ENCODE measurements at regions not wholly inside any gene's neighbourhood (a gene's known extent, or its start where the extent isn't known, plus 50 kb on each side); places are given as distances from the start of the nearest gene placed in this dataset.
A peak's percentile ranks its signal among the peaks of the same experiment; 100 is the strongest.

DNA sequence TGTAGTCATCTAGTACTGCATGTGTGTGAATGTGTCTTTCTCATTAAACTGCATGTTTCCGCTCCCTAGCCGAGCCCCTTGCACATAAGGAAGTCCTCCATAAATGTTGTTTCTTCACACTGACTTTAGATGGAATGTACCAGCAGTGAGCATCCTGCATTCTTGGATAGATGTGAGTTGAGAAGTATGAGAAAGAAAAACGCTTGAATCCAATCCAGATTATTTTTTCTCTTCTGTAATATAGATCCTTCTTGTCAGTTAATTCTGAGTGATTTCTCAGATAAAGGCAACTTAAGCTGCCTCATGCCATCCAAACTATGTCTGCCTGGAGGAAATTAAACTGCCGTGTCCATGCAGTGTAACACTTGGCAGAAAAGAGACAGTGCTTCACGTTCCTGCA is 268.1 kb upstream of the ISX start:
- TF ChIP-seq, protein P1, sequence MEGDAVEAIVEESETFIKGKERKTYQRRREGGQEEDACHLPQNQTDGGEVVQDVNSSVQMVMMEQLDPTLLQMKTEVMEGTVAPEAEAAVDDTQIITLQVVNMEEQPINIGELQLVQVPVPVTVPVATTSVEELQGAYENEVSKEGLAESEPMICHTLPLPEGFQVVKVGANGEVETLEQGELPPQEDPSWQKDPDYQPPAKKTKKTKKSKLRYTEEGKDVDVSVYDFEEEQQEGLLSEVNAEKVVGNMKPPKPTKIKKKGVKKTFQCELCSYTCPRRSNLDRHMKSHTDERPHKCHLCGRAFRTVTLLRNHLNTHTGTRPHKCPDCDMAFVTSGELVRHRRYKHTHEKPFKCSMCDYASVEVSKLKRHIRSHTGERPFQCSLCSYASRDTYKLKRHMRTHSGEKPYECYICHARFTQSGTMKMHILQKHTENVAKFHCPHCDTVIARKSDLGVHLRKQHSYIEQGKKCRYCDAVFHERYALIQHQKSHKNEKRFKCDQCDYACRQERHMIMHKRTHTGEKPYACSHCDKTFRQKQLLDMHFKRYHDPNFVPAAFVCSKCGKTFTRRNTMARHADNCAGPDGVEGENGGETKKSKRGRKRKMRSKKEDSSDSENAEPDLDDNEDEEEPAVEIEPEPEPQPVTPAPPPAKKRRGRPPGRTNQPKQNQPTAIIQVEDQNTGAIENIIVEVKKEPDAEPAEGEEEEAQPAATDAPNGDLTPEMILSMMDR (IDR thresholded peaks at IDR 0.05; ENCODE audit: borderline replicate concordance, extremely low read depth, insufficient read depth) = no peak
- Histone ChIP-seq H3K9ac (ENCODE audit: low read length in 3 of 3) (no peak overlapping the region), H3K27me3 (ENCODE audit: control insufficient read depth, insufficient read depth, low read length) (no peaks in the 10 kb centered on the region), H3K36me3 (ENCODE audit: control insufficient read depth in 2 of 3, insufficient read depth in 3 of 3, low read length in 3 of 3) (no peaks in the 10 kb centered on the region), H3K27ac (ENCODE audit: low read depth in 2 of 2, low read length in 2 of 2) (no peak overlapping the region), H3K4me1 (ENCODE audit: control insufficient read depth in 2 of 3, insufficient read depth in 2 of 3, low read depth in 1 of 3, low read length in 3 of 3) (peaks cover 4 to 5% (median 4%) of the 10 kb centered on the region in 3 donors), H3K9me3 (ENCODE audit: control insufficient read depth in 2 of 3, insufficient read depth in 1 of 3, low read length in 3 of 3) (no peaks in the 10 kb centered on the region), H3K4me3 (ENCODE audit: low read length in 3 of 3) (no peak overlapping the region)
- FAIRE-seq = no peak
- intact Hi-C loops (cut with DNase I) = no loop called here
- DNase-seq = no peak

DNA sequence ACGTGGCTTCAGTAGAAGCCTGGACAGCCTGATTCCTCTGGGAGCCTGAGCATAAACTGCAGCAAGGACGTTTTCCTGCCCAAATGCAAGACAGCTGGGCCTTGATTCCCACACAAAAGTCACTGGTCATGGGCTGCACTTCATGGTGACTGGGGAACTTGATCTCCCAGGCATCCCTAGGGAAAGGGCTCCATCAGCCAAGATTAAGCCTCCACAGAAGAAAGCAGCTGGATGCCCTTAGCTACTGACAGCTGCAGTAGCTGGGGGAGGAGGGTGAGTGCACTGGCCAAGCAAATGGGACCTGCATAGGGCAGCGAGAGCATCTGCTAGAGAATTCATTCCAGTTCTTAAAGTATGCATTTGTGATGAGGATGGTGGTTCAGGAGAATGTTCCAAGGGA is 267.4 kb upstream of the ISX start:
- Histone ChIP-seq H3K9me3 (ENCODE audit: control insufficient read depth in 2 of 3, insufficient read depth in 1 of 3, low read length in 3 of 3) (no peaks in the 10 kb centered on the region), H3K27ac (ENCODE audit: low read depth in 2 of 2, low read length in 2 of 2) (no peak overlapping the region), H3K36me3 (ENCODE audit: control insufficient read depth in 2 of 3, insufficient read depth in 3 of 3, low read length in 3 of 3) (no peaks in the 10 kb centered on the region), H3K4me3 (ENCODE audit: low read length in 3 of 3) (no peak overlapping the region), H3K27me3 (ENCODE audit: control insufficient read depth, insufficient read depth, low read length) (no peaks in the 10 kb centered on the region), H3K4me1 (ENCODE audit: control insufficient read depth in 2 of 3, insufficient read depth in 2 of 3, low read depth in 1 of 3, low read length in 3 of 3) (peaks cover 4 to 5% (median 4%) of the 10 kb centered on the region in 3 donors), H3K9ac (ENCODE audit: low read length in 3 of 3) (no peak overlapping the region)
- FAIRE-seq (no peak), DNase-seq (peak; percentile 56 to 91 (median 74))
- intact Hi-C loops (cut with DNase I) = no loop called here
- TF ChIP-seq, protein P1 (IDR thresholded peaks at IDR 0.05; ENCODE audit: borderline replicate concordance, extremely low read depth, insufficient read depth) = no peak

DNA sequence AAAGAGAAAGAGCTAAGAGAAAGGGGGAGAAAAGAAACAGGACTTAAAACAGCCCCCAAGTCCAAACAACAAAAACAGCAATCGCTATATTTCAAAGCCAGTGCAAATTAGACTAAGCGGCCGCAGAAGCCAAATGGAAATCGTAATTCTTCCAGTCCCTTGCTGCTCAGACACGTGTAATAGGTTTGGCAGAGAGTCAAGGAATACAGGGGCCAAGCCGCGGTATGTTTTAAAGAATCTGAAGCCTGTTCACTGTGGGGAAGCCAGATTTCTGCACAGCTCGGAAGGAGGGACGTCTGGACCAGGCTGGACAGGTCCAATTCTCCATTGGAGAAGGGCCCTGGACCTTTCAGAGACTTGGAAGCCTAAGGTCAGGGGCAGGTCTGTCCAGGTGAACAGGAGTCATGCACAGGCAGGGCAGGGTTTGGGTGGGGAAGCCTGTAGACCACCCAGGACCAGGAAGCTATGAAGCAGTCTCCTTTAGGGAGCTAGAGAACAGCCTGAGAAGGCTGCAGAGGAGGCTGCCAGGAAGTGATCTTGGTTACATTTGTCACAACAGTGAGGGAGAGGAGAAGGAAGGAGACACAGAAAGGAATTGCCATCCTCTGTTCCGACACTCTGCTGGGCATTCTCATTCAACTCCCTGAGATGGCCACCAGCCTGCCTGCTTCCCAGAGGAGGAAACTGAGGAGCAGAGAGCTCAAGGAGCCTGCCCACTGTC is 265.5 kb upstream of the ISX start:
- H3K27ac ChIP-seq (ENCODE audit: low read depth in 2 of 2, low read length in 2 of 2) = no peak overlapping the region
- peaks cover 4 to 5% (median 4%) of the 10 kb centered on the region in 3 donors for H3K4me1 ChIP-seq (ENCODE audit: control insufficient read depth in 2 of 3, insufficient read depth in 2 of 3, low read depth in 1 of 3, low read length in 3 of 3)
- TF ChIP-seq, protein P1 (IDR thresholded peaks at IDR 0.05; ENCODE audit: borderline replicate concordance, extremely low read depth, insufficient read depth) = no peak
- no peak overlapping the region for H3K9ac ChIP-seq (ENCODE audit: low read length in 3 of 3)
- intact Hi-C loops (cut with DNase I) = no loop called here
- H3K9me3 ChIP-seq (ENCODE audit: control insufficient read depth in 2 of 3, insufficient read depth in 1 of 3, low read length in 3 of 3) = no peaks in the 10 kb centered on the region
- FAIRE-seq (no peak), DNase-seq (peak; percentile 60 to 96 (median 74))
- H3K4me3 ChIP-seq (ENCODE audit: low read length in 3 of 3) = no peak overlapping the region
- no peaks in the 10 kb centered on the region for H3K27me3 ChIP-seq (ENCODE audit: control insufficient read depth, insufficient read depth, low read length)
- no peaks in the 10 kb centered on the region for H3K36me3 ChIP-seq (ENCODE audit: control insufficient read depth in 2 of 3, insufficient read depth in 3 of 3, low read length in 3 of 3)
